Breast epithelium (tissue), 4 donors: ENCODE measurements at regions not wholly inside any gene's neighbourhood (a gene's known extent, or its start where the extent isn't known, plus 50 kb on each side); places are given as distances from the start of the nearest gene placed in this dataset.

Source experiments
- DNase-seq, 2 donors: peaks; one replicate each; pipeline ENCODE4 v3.0.0-alpha.2; 2019; ENCODE audit warnings: low spot score in 2 of 2
- H3K27ac ChIP-seq, 2 donors: fragments of 200-600 bp; sonication (generic) in 1 of 2; one replicate each; pipeline ENCODE4 v1.5.1; 2016 to 2019; ENCODE audit warnings: mild to moderate bottlenecking in 1 of 2
- H3K27me3 ChIP-seq, 2 donors: fragments of 200-600 bp; sonication (generic) in 1 of 2; one replicate each; pipeline versions ENCODE4 v1.5.1 to v1.6.0; 2017 to 2019; ENCODE audit warnings: control low read depth in 1 of 2, mild to moderate bottlenecking in 1 of 2
- H3K36me3 ChIP-seq: fragments of 200-600 bp; one replicate; pipeline ENCODE4 v1.5.1; 2019
- H3K4me1 ChIP-seq, 2 donors: fragments of 200-600 bp; sonication (generic); one replicate each; pipeline ENCODE4 v1.5.1; 2016 to 2019; ENCODE audit warnings: control low read depth in 1 of 2
- H3K4me3 ChIP-seq, 3 donors: fragments of 200-600 bp; sonication (generic); 1 replicate in 2 of 3; 2 replicates in 1 of 3; pipeline ENCODE4 v1.5.1; 2016 to 2019; ENCODE audit warnings: mild to moderate bottlenecking in 3 of 3, moderate library complexity in 2 of 3
- H3K9me3 ChIP-seq, 2 donors: fragments of 200-600 bp; sonication (generic) in 1 of 2; one replicate each; pipeline ENCODE4 v1.5.1; 2016 to 2019; ENCODE audit warnings: control low read depth in 1 of 2
- CTCF ChIP-seq, 3 donors: fragments of 450-650 bp; IDR thresholded peaks; one replicate each; pipeline ENCODE4 v1.5.1; 2016 to 2017; ENCODE audit warnings: antibody characterized with exemption in 3 of 3, mild to moderate bottlenecking in 3 of 3, moderate library complexity in 3 of 3
- POLR2A ChIP-seq: fragments of 450-650 bp; IDR thresholded peaks from one replicate; pipeline ENCODE4 v1.6.1; 2016; ENCODE audit warnings: antibody characterized with exemption, mild to moderate bottlenecking, moderate library complexity
- POLR2AphosphoS5 ChIP-seq, 3 donors: sonication (generic); formaldehyde crosslinking; IDR thresholded peaks; one replicate each; pipeline ENCODE4 v1.6.1; 2017; ENCODE audit warnings: antibody characterized with exemption in 3 of 3
- intact Hi-C: fragments of 100-400 bp; cut with DNase I; formaldehyde crosslinking; loops from one replicate; pipeline ENCODE4 v1.15.1; 2023; ENCODE audit warnings: low total_unique reads

GRCh38 chr2:106734165-106734564, 151.8 kb downstream of the ST6GAL2 start:
- Histone ChIP-seq H3K9me3 (peaks cover 0 to 16% of the 10 kb centered on the region in 2 donors), H3K27ac (no peak overlapping the region), H3K4me3 (no peak overlapping the region), H3K36me3 (no peaks in the 10 kb centered on the region), H3K4me1 (no peaks in the 10 kb centered on the region), H3K27me3 (no peaks in the 10 kb centered on the region)
- no peak for DNase-seq
- intact Hi-C loops = no loop called here
- no peak for TF ChIP-seq CTCF (IDR thresholded peaks at IDR 0.05)
- no peak for TF ChIP-seq POLR2A
- no peak for TF ChIP-seq POLR2AphosphoS5 (IDR thresholded peaks at IDR 0.05)

GRCh38 chr2:106735807-106736206, 150.2 kb downstream of the ST6GAL2 start:
- Histone ChIP-seq H3K9me3 (peaks cover 0 to 20% of the 10 kb centered on the region in 2 donors), H3K4me1 (no peaks in the 10 kb centered on the region), H3K27ac (no peak overlapping the region), H3K4me3 (no peak overlapping the region), H3K36me3 (no peaks in the 10 kb centered on the region), H3K27me3 (no peaks in the 10 kb centered on the region)
- no peak for DNase-seq
- TF ChIP-seq CTCF (IDR thresholded peaks at IDR 0.05) = no peak
- intact Hi-C loops = no loop called here

GRCh38 chr2:106736221-106736620, 149.7 kb downstream of the ST6GAL2 start:
- Histone ChIP-seq H3K4me1 (no peaks in the 10 kb centered on the region), H3K27ac (no peak overlapping the region), H3K27me3 (no peaks in the 10 kb centered on the region), H3K4me3 (no peak overlapping the region), H3K9me3 (peaks cover 0 to 25% of the 10 kb centered on the region in 2 donors), H3K36me3 (no peaks in the 10 kb centered on the region)
- TF ChIP-seq CTCF (IDR thresholded peaks at IDR 0.05) = no peak
- no peak for TF ChIP-seq POLR2AphosphoS5 (IDR thresholded peaks at IDR 0.05)
- TF ChIP-seq POLR2A = no peak
- intact Hi-C loops = no loop called here
- no peak for DNase-seq

GRCh38 chr2:106745468-106745867, 140.5 kb downstream of the ST6GAL2 start:
- intact Hi-C loops = no loop called here
- TF ChIP-seq POLR2AphosphoS5 (IDR thresholded peaks at IDR 0.05) = no peak
- H3K4me1 ChIP-seq = no peaks in the 10 kb centered on the region
- H3K27me3 ChIP-seq = no peaks in the 10 kb centered on the region
- no peak overlapping the region for H3K27ac ChIP-seq
- no peak overlapping the region for H3K4me3 ChIP-seq
- no peaks in the 10 kb centered on the region for H3K36me3 ChIP-seq
- DNase-seq = no peak
- H3K9me3 ChIP-seq = peaks cover 0 to 13% of the 10 kb centered on the region in 2 donors

GRCh38 chr2:106749823-106750222, 136.1 kb downstream of the ST6GAL2 start:
- Histone ChIP-seq H3K9me3 (no peaks in the 10 kb centered on the region), H3K36me3 (no peaks in the 10 kb centered on the region), H3K4me1 (no peaks in the 10 kb centered on the region), H3K27me3 (no peaks in the 10 kb centered on the region), H3K4me3 (no peak overlapping the region), H3K27ac (no peak overlapping the region)
- no peak for DNase-seq
- intact Hi-C loops = no loop called here
- TF ChIP-seq POLR2A = no peak
- TF ChIP-seq POLR2AphosphoS5 (IDR thresholded peaks at IDR 0.05) = no peak
- TF ChIP-seq CTCF (IDR thresholded peaks at IDR 0.05) = no peak
